ENCODE measurements at regions not wholly inside any gene's neighbourhood (a gene's known extent, or its start where the extent isn't known, plus 50 kb on each side); places are given as distances from the start of the nearest gene placed in this dataset.

- no peak for DNase-seq (ENCODE audit: low spot score)
Observed at GRCh38 chr1:223052462-223052861, 90.6 kb downstream of the TLR5 start.

- no peak for DNase-seq (ENCODE audit: low spot score)
Observed at GRCh38 chr1:223052931-223053330, 90.1 kb downstream of the TLR5 start.

- DNase-seq (ENCODE audit: low spot score): no peak
Observed at GRCh38 chr1:223056802-223057201, 86.2 kb downstream of the TLR5 start.

GRCh38 chr1:223057569-223058093, 85.4 kb downstream of the TLR5 start:
- no peak for DNase-seq (ENCODE audit: low spot score)
